Activated T-cell treated with anti-CD3 and anti-CD28 coated beads for 24 hours (primary cell): ENCODE measurements at regions not wholly inside any gene's neighbourhood (a gene's known extent, or its start where the extent isn't known, plus 50 kb on each side); places are given as distances from the start of the nearest gene placed in this dataset.

ENCODE experiments used
- DNase-seq: peaks from one replicate; pipeline ENCODE4 v3.0.0-alpha.2; 2020; ENCODE audit warnings: low read depth

GRCh38 chr6:6524951-6525350 is 63.6 kb upstream of the LY86 start:
- no peak for DNase-seq

- DNase-seq, result no peak
These were observed 62.6 kb upstream of the LY86 start for GRCh38 chr6:6525933-6526332.

GRCh38 chr6:6529275-6529674 is 59.2 kb upstream of the LY86 start:
- DNase-seq, result no peak

GRCh38 chr6:6533176-6533575 is 55.3 kb upstream of the LY86 start:
- DNase-seq, result no peak

GRCh38 chr6:6534399-6534798 is 54.1 kb upstream of the LY86 start:
- no peak for DNase-seq

- DNase-seq, result no peak
These were observed 50.8 kb upstream of the LY86 start for GRCh38 chr6:6537488-6538260.

- no peak for DNase-seq
These were observed 50.3 kb upstream of the LY86 start for GRCh38 chr6:6538261-6538660.
